GM21786 (cell line): ENCODE measurements at regions not wholly inside any gene's neighbourhood (a gene's known extent, or its start where the extent isn't known, plus 50 kb on each side); places are given as distances from the start of the nearest gene placed in this dataset.
"Not testable (repeated sequence)": the region's sequence is repeated elsewhere in the genome, so short reads cannot be mapped to it uniquely, and the experiment has no call there.

ENCODE experiments used
- ATAC-seq: cut with Tn5 transposase; IDR thresholded peaks from one replicate; pipeline ENCODE4 v1.9.1; 2021; ENCODE audit not compliant: unreplicated experiment

DNA sequence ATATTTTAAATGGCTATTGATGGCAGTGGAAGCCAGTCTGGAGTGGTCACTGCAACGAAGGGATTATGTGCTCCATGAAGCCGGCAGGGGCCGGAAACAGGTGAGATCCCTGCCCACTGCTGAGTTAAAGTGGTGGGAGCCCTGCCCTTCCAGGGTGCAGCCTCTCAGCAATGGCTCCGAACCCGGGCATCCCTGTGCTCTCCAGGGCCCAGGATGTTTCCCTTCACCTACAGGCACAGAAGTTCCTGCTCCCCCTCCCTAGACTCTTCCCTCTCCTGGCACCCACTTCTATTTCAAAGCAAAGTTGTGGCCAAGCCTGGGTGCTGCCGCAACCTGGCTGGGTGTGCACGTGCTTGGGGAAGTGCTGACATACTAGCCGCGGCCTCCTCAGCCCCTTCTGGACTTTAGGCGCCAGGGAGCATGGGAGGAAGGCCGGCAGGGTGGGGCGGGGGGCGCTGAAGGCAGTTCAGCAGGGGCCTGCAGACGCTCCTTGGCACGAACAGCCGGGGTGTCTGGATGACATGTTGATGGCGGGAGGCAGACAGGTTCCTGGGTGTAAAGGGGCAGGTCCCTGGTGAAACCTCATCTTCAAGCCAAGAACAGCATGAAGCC lies 452.3 kb downstream of the HTR1B start:
- ATAC-seq, result no peak

DNA sequence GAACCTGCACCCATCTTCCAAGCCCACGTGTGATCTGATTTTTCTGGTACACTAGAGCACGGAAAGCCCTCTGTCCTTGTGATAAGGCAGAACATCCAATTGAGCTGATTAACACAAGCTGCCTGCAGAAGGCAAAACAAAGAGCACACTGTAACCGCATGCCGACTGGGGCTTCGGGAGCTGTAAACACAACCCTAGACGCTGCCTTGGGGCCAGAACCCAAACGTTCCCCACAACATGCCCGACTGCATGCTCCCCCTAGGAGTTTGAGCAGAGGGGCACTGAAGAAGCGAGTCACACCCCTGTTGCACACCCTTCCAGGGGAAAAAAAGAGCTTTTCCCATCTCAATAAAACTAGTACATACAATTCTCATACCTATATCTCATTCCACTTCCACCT lies 470.7 kb downstream of the HTR1B start:
- no peak for ATAC-seq

DNA sequence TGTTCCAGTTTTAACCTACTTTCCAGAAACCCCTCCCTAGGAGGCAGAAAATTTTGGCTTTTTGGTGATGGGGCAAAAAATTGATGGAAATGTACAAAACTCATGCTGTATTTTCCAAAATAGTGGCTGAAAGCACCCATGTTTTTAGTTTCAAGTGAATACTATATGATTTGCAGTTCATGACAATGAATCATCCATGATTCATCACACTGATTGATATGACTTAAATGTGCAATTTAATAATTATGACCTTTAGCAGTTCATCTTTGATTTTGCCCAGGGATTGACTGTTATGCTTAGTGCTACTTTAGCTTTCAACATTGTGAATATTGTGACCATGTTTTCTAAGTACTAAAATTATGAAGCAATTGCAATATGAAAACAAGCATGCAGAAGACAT lies 478.7 kb downstream of the HTR1B start:
- no peak for ATAC-seq

DNA sequence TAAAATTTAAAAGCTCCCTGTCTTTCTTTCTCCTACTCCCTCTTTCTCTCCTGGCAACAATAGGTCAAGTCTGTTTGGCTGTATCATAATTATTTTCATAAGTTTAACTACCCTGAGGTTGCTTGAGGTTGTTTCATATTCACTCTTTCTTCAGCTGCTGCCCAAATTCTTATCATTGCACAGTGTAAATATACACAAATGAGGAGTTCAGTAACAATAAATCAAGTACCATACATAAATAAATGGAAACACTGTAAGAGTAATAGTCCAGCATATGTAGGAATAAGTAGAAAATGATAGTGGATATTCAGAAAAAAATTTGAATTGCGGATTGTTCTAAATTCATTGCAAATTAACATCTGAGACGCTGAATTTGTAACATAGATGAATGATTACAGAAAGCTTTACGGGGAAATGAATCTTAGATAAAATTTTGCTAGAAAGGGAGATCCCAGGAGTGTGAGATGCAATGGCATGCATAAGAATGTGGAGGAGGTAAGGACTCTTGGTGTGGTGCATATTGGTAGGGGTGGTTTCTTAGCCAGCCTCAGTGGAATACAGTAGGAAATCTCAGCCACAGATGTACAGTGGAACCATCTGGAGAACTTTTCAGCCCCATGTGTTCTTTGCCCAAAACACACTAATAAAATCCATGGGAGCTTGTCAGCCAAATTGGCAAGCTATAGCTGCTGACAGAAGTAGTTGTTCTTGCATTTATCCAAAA lies 480.7 kb downstream of the HTR1B start:
- ATAC-seq, result no peak

DNA sequence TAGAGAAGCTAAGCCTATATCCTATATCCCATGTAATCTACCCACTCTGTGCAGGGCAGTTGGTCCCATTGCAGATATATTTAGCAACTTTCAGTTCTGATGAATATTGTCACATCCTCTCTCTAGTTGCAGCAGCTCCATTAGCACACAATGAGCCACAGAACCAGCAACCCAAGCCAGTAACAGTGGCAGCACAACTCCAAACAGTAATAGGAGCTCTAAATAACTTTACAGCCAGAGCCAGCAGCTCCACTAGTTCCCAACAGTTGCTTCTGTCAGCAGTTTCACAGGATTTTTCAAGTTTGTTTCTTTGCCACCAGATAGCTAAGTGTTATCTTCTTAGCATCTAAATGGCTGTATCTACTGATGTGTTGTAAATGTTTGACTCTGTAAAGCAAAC lies 490.8 kb downstream of the HTR1B start:
- no peak for ATAC-seq

DNA sequence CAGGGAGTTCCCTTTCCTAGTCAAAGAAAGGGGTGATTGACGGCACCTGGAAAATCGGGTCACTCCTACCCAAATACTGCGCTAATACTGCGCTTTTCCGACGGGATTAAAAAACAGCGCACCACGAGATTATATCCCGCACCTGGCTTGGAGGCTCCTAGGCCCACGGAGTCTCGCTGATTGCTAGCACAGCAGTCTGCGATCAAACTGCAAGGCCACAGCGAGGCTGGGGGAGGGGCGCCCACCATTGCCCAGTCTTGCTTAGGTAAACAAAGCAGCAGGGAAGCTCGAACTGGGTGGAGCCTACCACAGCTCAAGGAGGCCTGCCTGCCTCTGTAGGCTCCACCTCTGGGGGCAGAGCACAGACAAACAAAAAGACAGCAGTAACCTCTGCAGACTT lies 504.1 kb downstream of the HTR1B start:
- ATAC-seq, result not testable (repeated sequence)

DNA sequence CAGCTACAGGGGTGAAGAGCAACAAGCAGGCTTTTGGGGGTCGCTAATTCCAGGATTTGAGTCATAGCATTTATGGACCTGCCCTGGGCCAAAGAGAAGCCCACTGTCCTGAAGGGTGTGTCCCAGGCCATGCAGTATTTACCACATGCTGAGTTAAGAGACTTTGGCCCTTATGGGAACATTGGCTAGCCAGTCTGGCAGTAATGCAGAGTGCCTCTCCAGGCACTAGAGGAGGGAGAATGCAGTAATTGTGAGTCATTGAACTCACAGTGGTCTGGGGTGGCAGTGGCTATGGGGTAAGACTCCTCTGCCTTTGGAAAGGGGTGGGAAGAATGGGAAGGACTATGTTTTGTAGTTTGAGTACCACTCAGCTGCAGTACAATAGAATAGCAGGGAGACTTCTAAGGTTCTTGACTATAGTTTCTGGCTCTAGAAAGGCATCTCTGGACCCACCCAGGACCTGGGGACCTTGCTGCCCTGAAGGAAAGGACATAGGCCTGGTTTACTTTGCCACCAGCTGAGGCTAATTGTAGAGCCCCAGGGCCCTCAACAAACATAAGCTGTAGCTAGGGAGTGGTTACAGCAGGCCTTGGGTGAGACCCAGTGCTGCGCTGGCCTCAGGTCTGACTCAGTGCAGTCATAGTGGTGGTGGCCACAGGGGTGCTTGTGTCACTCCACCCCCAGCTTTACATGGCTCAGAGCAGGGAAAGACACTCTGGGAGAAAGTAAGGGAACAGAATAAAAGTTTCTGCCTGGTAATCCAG lies 520.9 kb downstream of the HTR1B start:
- ATAC-seq, result no peak

DNA sequence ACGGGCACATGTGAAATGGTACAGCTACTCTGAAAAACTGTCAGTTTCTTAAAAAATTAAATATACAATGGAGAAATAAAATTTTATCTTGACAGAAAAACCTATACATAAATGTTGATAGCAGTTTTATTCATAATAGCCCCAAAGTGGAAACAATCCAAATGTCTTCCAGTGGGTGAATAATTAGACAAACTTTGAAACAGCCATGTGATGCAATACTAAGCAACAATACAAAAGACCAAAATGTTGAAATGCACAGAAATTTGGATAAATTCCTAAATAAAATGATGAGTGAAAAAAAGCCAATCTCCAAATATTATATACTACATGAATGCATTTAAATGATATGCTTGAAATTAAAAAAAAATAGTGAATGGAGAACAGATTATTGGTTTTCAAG lies 523.1 kb downstream of the HTR1B start:
- no peak for ATAC-seq

DNA sequence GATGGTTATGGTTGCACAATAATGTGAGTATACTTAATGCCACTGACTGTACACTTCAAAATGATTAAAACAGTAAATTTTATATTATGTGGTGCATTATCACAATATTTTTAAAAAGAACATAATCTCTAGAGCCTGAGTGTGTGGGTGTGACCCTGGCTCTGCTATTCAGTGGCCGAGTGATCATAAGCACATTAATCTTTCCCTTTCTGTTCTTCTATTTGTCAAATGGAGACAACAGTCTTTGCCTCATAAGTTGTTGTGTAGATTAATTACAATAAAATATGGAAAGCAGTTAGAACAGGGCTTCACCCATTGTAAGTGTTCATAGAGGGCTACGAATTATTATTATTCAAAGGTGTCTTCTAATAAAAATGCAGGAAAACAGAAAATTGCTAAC lies 548.6 kb downstream of the HTR1B start:
- ATAC-seq, result no peak

DNA sequence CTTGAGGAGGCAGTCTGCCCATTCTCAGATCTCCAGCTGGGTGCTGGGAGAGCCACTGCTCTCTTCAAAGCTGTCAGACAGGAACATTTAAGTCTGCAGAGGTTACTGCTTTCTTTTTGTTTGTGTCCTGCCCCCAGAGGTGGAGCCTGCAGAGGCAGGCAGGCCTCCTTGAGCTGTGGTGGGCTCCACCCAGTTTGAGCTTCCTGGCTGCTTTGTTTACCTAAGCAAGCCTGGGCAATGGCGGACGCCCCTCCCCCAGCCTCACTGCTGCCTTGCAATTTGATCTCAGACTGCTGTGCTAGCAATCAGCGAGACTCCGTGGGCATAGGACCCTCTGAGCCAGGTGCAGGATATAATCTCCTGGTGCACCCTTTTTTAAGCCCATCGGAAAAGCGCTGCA lies 557.8 kb downstream of the HTR1B start:
- ATAC-seq, result not testable (repeated sequence)

DNA sequence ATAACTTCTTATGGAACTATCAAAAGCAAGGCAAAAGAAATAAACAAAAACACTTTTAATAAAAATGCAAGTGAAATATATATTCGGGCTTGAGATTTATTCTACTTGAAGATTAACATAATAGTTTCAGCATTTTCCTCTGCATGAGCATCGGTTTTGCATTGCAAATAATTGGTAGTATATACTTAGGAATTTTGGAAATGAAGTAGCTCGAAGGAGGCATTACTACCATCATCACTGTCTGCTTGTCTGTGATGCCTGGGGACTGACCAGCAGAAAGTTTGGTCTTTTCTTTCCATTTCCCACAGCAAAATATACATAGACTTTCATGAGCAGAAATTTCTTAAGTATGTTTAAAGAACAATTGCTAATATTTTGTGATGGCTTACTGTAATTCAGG lies 570.7 kb downstream of the HTR1B start:
- no peak for ATAC-seq

DNA sequence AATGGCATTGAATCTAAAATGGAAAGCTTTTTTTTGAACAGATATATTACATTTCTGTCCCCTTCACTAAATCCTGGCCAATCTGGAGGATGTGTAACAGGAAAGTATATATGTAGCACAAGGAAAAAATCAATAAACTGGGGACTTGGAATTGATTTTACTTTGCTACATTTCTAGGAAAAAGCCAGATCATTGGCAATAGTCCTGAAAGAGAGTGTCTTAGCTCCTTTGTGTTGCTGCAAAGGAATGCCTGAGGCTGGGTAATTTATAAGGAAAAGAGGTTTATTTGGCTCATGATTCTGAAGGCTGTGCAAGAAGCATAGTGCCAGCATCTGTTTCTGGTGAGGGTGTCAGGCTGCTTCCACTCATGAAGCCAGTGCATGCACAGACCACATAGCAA lies 574.9 kb downstream of the HTR1B start:
- no peak for ATAC-seq

DNA sequence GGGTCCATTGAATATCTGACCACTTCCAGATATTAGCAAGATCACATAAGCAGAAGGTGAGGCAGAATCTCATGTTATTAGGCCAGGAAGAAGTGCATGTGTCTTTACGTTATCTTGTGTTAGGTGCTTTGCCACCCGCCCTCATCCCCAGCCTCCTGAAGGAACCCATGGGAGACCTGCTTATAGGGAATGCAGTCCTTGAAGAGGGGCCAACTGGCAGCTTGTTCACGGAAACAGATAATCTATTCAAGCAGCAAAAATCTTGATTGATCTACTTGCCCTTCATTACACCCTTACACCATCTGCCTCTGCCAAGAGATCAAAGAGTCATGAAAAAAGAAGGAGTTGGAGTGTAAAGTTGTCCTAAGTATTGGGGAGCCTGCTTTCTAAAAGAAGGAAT lies 576.4 kb downstream of the HTR1B start:
- no peak for ATAC-seq

DNA sequence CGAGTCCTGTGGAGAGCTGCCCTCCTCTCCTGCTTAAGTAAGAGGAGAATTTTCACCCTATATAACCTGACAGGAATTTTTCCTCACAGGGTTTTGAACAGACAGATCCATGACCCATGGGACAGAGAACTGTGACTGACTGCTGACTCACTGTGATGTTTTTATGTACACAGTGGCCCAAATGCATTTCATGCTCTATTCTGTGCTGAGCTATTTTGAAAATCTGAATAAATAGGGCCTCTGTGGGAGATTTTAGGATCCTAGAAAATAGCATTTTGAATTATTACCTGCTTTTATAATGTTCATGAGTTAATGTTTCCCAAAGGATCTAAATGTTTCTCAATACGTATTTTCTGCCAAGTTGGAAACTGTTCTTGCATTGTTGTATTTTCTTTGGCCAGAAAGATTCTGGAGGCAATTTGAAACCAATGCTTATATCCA lies 577.4 kb downstream of the HTR1B start:
- ATAC-seq, result no peak

DNA sequence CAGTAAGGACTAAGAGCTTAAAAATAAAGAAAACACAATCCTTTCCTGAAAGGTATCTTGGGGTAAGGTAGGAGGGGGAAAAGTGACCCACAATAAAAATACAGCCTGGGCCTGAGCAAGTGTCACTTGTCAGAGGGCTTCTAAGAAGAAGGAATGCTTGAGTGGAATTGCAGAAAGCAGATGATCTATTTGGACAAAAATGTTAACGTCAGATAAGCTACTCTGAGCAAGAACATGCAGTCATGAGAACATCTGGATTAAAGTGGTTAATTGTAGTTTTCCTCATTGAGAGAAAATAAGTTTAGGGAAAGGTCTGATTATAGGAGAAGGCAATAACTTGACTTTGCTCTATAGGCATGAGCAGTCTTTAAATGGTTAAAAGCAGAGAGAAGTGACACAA lies 581.9 kb downstream of the HTR1B start:
- ATAC-seq, result no peak

DNA sequence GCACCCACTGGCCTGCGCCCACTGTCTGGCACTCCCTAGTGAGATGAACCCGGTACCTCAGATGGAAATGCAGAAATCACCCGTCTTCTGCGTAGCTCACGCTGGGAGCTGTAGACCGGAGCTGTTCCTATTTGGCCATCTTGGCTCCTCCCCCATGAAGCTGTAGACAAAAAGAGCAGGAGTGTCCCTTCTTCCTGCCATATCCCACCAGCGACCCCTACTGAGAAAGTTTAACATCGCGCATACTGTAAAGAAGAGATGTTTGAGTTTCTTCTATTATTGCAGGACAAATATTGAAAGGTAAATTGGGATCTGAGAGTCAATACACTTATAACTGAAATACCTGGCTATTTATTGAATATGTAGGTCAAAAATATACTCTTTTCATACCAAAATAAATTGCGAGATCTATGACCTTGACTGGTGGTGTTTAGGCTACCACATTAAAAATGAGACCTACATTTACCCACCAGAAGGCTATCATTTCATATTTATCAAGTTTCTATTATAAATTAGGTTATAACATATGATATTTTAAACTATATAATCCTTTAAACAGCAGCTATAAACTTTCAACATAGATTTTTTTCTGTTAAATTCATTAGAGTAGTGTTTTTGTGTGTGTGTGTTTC lies 586.3 kb downstream of the HTR1B start:
- ATAC-seq, result no peak

DNA sequence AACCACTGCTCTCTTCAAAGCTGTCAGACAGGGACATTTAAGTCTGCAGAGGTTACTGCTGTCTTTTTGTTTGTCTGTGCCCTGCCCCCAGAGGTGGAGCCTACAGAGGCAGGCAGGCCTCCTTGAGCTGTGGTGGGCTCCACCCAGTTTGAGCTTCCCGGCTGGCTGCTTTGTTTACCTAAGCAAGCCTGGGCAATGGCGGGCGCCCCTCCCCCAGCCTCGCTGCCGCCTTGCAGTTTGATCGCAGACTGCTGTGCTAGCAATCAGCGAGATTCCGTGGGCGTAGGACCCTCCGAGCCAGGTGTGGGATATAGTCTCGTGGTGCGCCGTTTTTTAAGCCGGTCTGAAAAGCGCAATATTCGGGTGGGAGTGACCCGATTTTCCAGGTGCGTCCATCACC lies 586.9 kb downstream of the HTR1B start:
- ATAC-seq, result not testable (repeated sequence)

DNA sequence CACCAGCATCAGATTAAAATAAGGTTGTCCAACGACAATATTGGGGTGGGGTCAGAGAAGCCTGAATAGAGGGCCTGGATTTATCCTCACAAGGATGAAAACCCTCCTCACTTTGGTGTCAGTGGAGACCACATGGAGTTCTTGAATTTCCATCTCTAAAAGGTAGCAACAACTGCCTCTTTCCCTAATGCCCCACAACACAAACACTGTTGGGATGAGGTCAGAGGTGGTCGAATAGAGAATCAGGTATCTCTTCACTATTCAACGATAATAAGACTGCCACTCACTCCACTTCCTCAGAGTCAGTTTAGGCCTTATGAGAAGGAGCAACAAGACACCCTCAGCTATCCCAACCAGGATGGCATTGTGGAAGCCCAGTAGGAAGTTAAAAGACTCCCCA lies 596.1 kb downstream of the HTR1B start:
- ATAC-seq, result no peak

DNA sequence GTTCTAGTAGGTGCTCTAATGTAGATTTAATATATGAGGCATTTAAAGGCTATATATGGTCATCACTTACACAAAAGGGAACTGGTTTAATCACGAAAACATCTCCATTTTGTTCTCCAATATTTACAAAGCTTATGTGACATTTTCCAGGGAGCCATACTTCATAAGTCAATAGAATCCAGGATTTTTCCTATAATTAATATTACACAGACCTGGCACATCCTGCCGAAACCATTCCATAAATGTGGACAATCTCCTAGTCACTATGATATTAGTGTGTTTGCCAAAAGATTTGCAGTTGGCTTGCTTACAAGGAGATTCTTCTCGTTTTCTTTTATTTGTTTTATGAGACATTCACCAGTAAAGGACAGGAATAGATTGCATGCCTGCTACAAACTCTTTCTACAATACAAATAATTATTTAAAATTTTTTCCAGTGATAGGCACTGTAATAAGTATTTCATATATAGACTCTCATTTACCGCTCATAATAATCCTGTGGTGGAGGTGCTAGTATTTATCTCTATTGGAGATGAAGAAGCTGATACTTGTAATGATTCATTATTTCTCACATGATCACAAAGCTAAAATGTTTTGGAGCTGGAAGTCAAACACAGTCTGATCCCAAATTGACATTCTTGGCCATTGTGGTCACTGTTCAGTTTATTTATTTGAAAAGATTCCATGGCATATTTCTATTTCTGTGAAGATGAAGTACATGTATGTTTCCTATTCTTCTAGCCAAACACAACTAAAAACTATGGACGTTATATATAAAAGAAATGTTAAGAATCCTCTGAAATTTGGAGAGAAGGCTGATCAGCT lies 597.0 kb downstream of the HTR1B start:
- ATAC-seq, result no peak

DNA sequence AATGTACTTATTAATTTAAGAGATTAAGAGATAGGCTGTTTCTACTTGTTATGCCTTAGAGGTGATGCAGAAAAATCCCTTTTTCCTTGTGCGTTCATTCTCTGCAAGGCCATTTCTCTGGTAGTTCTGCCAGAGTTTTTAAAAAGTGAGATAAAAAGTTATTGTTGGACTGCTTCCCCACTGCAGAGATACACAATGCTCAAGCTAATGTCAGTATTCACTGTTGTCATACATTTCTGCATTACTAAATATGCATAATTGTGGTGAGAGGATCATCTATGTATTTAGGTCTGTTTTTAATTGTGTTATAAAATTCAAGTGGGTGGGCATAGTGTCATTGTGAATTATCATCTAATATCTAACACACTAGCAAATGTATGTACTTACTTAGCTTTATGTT lies 600.4 kb downstream of the HTR1B start:
- ATAC-seq, result no peak

DNA sequence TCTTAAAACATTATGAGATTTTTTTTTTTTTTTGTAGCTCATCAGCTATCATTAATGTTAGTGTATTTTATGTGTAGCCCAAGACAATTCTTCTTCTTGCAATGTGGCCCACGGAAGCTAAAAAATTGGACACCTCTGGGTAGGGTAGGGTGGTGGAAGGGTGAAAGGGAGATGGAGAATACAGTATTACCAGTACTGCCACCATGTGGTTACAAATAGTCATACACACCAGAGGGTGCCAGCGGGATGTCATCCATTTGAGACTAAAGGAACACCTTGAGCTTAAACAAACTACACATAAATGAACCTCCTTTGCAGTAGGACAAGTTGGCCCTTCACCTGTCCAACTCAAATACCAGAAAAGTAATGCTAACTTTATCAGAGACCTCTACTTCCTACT lies 601.9 kb downstream of the HTR1B start:
- peak; percentile 99 for ATAC-seq
